H1 (cell line): ENCODE measurements at regions not wholly inside any gene's neighbourhood (a gene's known extent, or its start where the extent isn't known, plus 50 kb on each side); places are given as distances from the start of the nearest gene placed in this dataset.

Experiments used
- CTCF ChIA-PET: fragments of 300-600 bp; sonication (Branson Sonifier 250); formaldehyde crosslinking; loops from one replicate; lab custom pipeline; 2021; ENCODE audit not compliant: partially characterized antibody; lab: Charles Lee
- POLR2A ChIA-PET: fragments of 300-600 bp; sonication (Branson Sonifier 250); formaldehyde crosslinking; loops from one replicate; lab custom pipeline; 2021; ENCODE audit warnings: inconsistent platforms; ENCODE audit not compliant: partially characterized antibody; lab: Charles Lee
- DNase-seq, 2 experiments: peaks; one replicate each; pipeline versions ENCODE4 v3.0.0 to v3.0.0-alpha.2; 2010 to 2022; ENCODE audit warnings: low spot score in 2 of 2, low read depth in 1 of 2, mixed read lengths in 1 of 2
- FAIRE-seq: peaks from 2 replicates; lab custom pipeline; 2011; peaks lifted over from hg19 to GRCh38; lab: Jason Lieb, UNC
- H2AFZ ChIP-seq: 2 replicates; pipeline ENCODE4 v1.8.1; 2012; ENCODE audit warnings: low read length, inconsistent platforms
- H2AK5ac ChIP-seq: 2 replicates; pipeline ENCODE4 v1.6.1; 2013; ENCODE audit warnings: low read depth, low read length
- H2BK120ac ChIP-seq: replicated peaks from 2 replicates; pipeline ENCODE3; 2013; ENCODE audit warnings: low read depth, low read length, inconsistent platforms
- H2BK12ac ChIP-seq: 2 replicates; pipeline ENCODE4 v1.6.1; 2013; ENCODE audit warnings: low read depth, low read length
- H2BK15ac ChIP-seq: 2 replicates; pipeline ENCODE4 v1.6.1; 2013; ENCODE audit warnings: low read length
- H2BK20ac ChIP-seq: 2 replicates; pipeline ENCODE4 v1.6.1; 2013; ENCODE audit warnings: low read length
- H2BK5ac ChIP-seq: 2 replicates; pipeline ENCODE4 v1.6.1; 2013; ENCODE audit warnings: low read depth, low read length
- H3K14ac ChIP-seq: 2 replicates; pipeline ENCODE4 v1.6.1; 2013; ENCODE audit warnings: inconsistent platforms; ENCODE audit not compliant: insufficient read length
- H3K18ac ChIP-seq: 2 replicates; pipeline ENCODE4 v1.6.1; 2013; ENCODE audit warnings: low read length; ENCODE audit errors: extremely low read depth
- H3K23ac ChIP-seq: 2 replicates; pipeline ENCODE4 v1.6.1; 2013; ENCODE audit warnings: inconsistent platforms; ENCODE audit not compliant: insufficient read length
- H3K23me2 ChIP-seq: 2 replicates; pipeline ENCODE4 v1.6.1; 2013; ENCODE audit warnings: low read depth, low read length
- H3K27ac ChIP-seq: 2 replicates; pipeline ENCODE4 v1.6.1; 2011; ENCODE audit warnings: low read depth, low read length, inconsistent platforms
- H3K27me3 ChIP-seq, 4 experiments: replicated peaks in 1 of 4; 1 replicate in 1 of 4; 2 replicates in 3 of 4; pipeline versions ENCODE4 v1.6.1 to v1.8.1; 2011 to 2013; ENCODE audit warnings: low read length in 3 of 4, mild to moderate bottlenecking in 3 of 4, inconsistent platforms in 2 of 4, mixed read lengths in 2 of 4, moderate library complexity in 1 of 4; ENCODE audit not compliant: control insufficient read depth in 3 of 4, insufficient read depth in 3 of 4; ENCODE audit errors: extremely low read depth in 1 of 4
- H3K36me3 ChIP-seq, 4 experiments: 2 replicates each; pipeline versions ENCODE4 v1.6.1 to v1.8.1; 2011 to 2013; ENCODE audit warnings: mild to moderate bottlenecking in 4 of 4, low read length in 3 of 4, moderate library complexity in 2 of 4, control low read depth in 1 of 4, inconsistent platforms in 1 of 4; ENCODE audit not compliant: insufficient read depth in 4 of 4, control insufficient read depth in 2 of 4
- H3K4ac ChIP-seq: replicated peaks from 2 replicates; pipeline ENCODE3; 2013; ENCODE audit warnings: low read length, low read depth, mixed read lengths, inconsistent platforms; ENCODE audit not compliant: insufficient read length
- H3K4me1 ChIP-seq, 4 experiments: replicated peaks in 1 of 4; 1 replicate in 1 of 4; 2 replicates in 3 of 4; pipeline versions ENCODE4 v1.6.1 to v1.8.1; 2011 to 2013; ENCODE audit warnings: low read length in 3 of 4, inconsistent platforms in 2 of 4, mixed read lengths in 1 of 4; ENCODE audit not compliant: insufficient read depth in 4 of 4, control insufficient read depth in 3 of 4
- H3K4me2 ChIP-seq, 2 experiments: 2 replicates each; pipeline versions ENCODE4 v1.6.1 to v1.8.1; 2011 to 2013; ENCODE audit warnings: low read depth in 2 of 2, low read length in 2 of 2, control low read depth in 1 of 2, inconsistent platforms in 1 of 2, mild to moderate bottlenecking in 1 of 2; ENCODE audit not compliant: insufficient read depth in 1 of 2
- H3K4me3 ChIP-seq, 4 experiments: fragments of 200-600, 300-600 bp in 1 of 4; sonication (generic), shearing (Covaris generic), sonication (Bioruptor Twin) in 1 of 4; 2 replicates each; pipeline versions ENCODE4 v1.5.1 to v1.8.1; 2011 to 2016; ENCODE audit warnings: low read length in 4 of 4, low read depth in 3 of 4, control low read depth in 2 of 4, inconsistent platforms in 2 of 4, mild to moderate bottlenecking in 2 of 4, mixed read lengths in 1 of 4, moderate library complexity in 1 of 4; ENCODE audit not compliant: insufficient read depth in 2 of 4; ENCODE audit errors: extremely low read depth in 1 of 4
- H3K56ac ChIP-seq: replicated peaks from 2 replicates; pipeline ENCODE3; 2013; ENCODE audit warnings: low read depth, mild to moderate bottlenecking, mixed read lengths, low read length, inconsistent platforms; ENCODE audit not compliant: insufficient read length
- H3K79me1 ChIP-seq: 2 replicates; pipeline ENCODE4 v1.6.1; 2013; ENCODE audit warnings: low read depth, low read length, control low read depth
- H3K79me2 ChIP-seq, 2 experiments: 2 replicates each; pipeline versions ENCODE4 v1.6.1 to v1.8.1; 2012 to 2013; ENCODE audit warnings: low read length in 2 of 2, mild to moderate bottlenecking in 2 of 2, inconsistent platforms in 1 of 2; ENCODE audit not compliant: insufficient read depth in 2 of 2, control insufficient read depth in 1 of 2
- H3K9ac ChIP-seq, 4 experiments: replicated peaks in 1 of 4; 1 replicate in 1 of 4; 2 replicates in 3 of 4; pipeline versions ENCODE4 v1.6.1 to v1.8.1; 2011 to 2013; ENCODE audit warnings: low read depth in 3 of 4, low read length in 3 of 4, control low read depth in 2 of 4, mild to moderate bottlenecking in 2 of 4, moderate library complexity in 2 of 4, inconsistent platforms in 1 of 4; ENCODE audit errors: extremely low read depth in 1 of 4
- H3K9me3 ChIP-seq, 2 experiments: 2 replicates each; pipeline versions ENCODE4 v1.6.1 to v1.8.1; 2012 to 2013; ENCODE audit warnings: mild to moderate bottlenecking in 2 of 2, moderate library complexity in 2 of 2, control low read depth in 1 of 2, inconsistent platforms in 1 of 2, low read depth in 1 of 2, low read length in 1 of 2, mixed read lengths in 1 of 2; ENCODE audit not compliant: insufficient read depth in 2 of 2
- H4K20me1 ChIP-seq, 2 experiments: replicated peaks in 1 of 2; 2 replicates each; pipeline versions ENCODE3 to v1.8.1; 2011 to 2013; ENCODE audit warnings: inconsistent platforms in 2 of 2, low read length in 2 of 2, mild to moderate bottlenecking in 1 of 2; ENCODE audit not compliant: insufficient read depth in 2 of 2, control insufficient read depth in 1 of 2
- H4K5ac ChIP-seq: 2 replicates; pipeline ENCODE4 v1.6.1; 2013; ENCODE audit warnings: low read length, low read depth, mixed read lengths, inconsistent platforms; ENCODE audit not compliant: insufficient read length
- H4K8ac ChIP-seq: 2 replicates; pipeline ENCODE4 v1.8.0; 2013; ENCODE audit warnings: mild to moderate bottlenecking, moderate library complexity, low read length, inconsistent platforms; ENCODE audit not compliant: insufficient read depth; ENCODE audit errors: extremely low read depth
- H4K91ac ChIP-seq: replicated peaks from 2 replicates; pipeline ENCODE3; 2013; ENCODE audit warnings: low read length, mixed read lengths, inconsistent platforms; ENCODE audit not compliant: insufficient read length
- ASH2L ChIP-seq: fragments of 200-600, 300-600 bp; sonication (generic); IDR thresholded peaks from one replicate; pipeline ENCODE4 v1.7.1; 2017; ENCODE audit warnings: low read length
- ATF2 ChIP-seq: IDR thresholded peaks from 2 replicates; pipeline ENCODE4 v1.6.1; 2012; ENCODE audit warnings: low read length, inconsistent platforms
- CTBP2 ChIP-seq: IDR thresholded peaks from 2 replicates; pipeline ENCODE4 v1.7.0; 2011; ENCODE audit warnings: borderline replicate concordance, mild to moderate bottlenecking, moderate library complexity, mixed read lengths, low read length; ENCODE audit not compliant: insufficient read depth, insufficient read length
- HDAC6 ChIP-seq: IDR thresholded peaks from one replicate; pipeline ENCODE4 v1.7.1; 2012; ENCODE audit warnings: low read depth, mild to moderate bottlenecking, inconsistent platforms, low read length, moderate library complexity
- MAFK ChIP-seq: IDR thresholded peaks from 2 replicates; pipeline ENCODE4 v1.6.1; 2012; ENCODE audit warnings: low read depth, mild to moderate bottlenecking, improper control_type of control experiment, low read length
- NANOG ChIP-seq: IDR thresholded peaks from 2 replicates; pipeline ENCODE4 v1.6.1; 2011; ENCODE audit warnings: low read length, low read depth, mild to moderate bottlenecking, inconsistent platforms; ENCODE audit not compliant: insufficient read depth, poor library complexity, severe bottlenecking
- NRF1 ChIP-seq: IDR thresholded peaks from 2 replicates; pipeline ENCODE4 v1.6.1; 2011; ENCODE audit warnings: mild to moderate bottlenecking, low read depth, low read length, improper control_type of control experiment
- POLR2A ChIP-seq, 2 experiments: IDR thresholded peaks; 1 replicate in 1 of 2; 2 replicates in 1 of 2; pipeline ENCODE4 v1.6.1; 2011; ENCODE audit warnings: low read depth in 2 of 2, low read length in 2 of 2, mild to moderate bottlenecking in 2 of 2; ENCODE audit errors: control extremely low read depth in 1 of 2
- POU5F1 ChIP-seq: IDR thresholded peaks from 2 replicates; pipeline ENCODE4 v1.6.1; 2011; ENCODE audit warnings: low read depth, mild to moderate bottlenecking, low read length, moderate library complexity
- SAP30 ChIP-seq: fragments of 300-600 bp; sonication (generic); IDR thresholded peaks from 2 replicates; pipeline ENCODE4 v1.7.1; 2012; ENCODE audit warnings: low read length, moderate library complexity, mild to moderate bottlenecking, inconsistent platforms; ENCODE audit not compliant: insufficient read depth, insufficient replicate concordance
- SIN3A ChIP-seq, 2 experiments: IDR thresholded peaks in 1 of 2; conservative IDR thresholded peaks in 1 of 2; 2 replicates each; pipeline ENCODE4 v1.6.1; 2011 to 2012; ENCODE audit warnings: low read length in 2 of 2, improper control_type of control experiment in 1 of 2, low read depth in 1 of 2, mild to moderate bottlenecking in 1 of 2
- SUZ12 ChIP-seq: fragments of 200-600 bp; sonication (generic); IDR thresholded peaks from 2 replicates; pipeline ENCODE4 v1.6.1; 2012; ENCODE audit warnings: mild to moderate bottlenecking, inconsistent platforms, low read length, moderate library complexity, mixed read lengths
- TEAD4 ChIP-seq: IDR thresholded peaks from 2 replicates; pipeline ENCODE4 v1.6.1; 2012; ENCODE audit warnings: low read depth, low read length, inconsistent platforms, mixed read lengths
- WGBS, 2 experiments: shearing (Covaris generic) in 1 of 2; methylation state at CpG; one replicate each; pipeline versions ENCODE4 v1.1.6 to v1.1.7; 2013 to 2015; ENCODE audit warnings: low lambda C conversion rate in 2 of 2, mixed read lengths in 2 of 2, inconsistent platforms in 1 of 2, low coverage in 1 of 2, missing lambda C conversion rate in 1 of 2; ENCODE audit not compliant: insufficient replicate concordance in 2 of 2, insufficient coverage in 1 of 2, insufficient read length in 1 of 2; ENCODE audit errors: extremely low coverage in 1 of 2, missing lambda C conversion rate in 1 of 2; 5-methylcytosine and 5-hydroxymethylcytosine counted together

- Histone ChIP-seq H2BK20ac (no peak overlapping the region), H3K18ac (no peak overlapping the region), H3K4me1 (no peaks in the 10 kb centered on the region; a peak in 2 of 7 replicates), H3K23me2 (no peaks in the 10 kb centered on the region), H3K9ac (no peak overlapping the region), H3K79me1 (no peaks in the 10 kb centered on the region), H2AFZ (no peak overlapping the region), H4K5ac (no peak overlapping the region), H2BK15ac (no peak overlapping the region), H3K27ac (no peak overlapping the region), H2AK5ac (no peak overlapping the region), H2BK5ac (no peak overlapping the region), H3K4me2 (no peak overlapping the region), H3K9me3 (no peaks in the 10 kb centered on the region; a peak in 1 of 4 replicates), H4K20me1 (no peaks in the 10 kb centered on the region), H3K56ac (no peak overlapping the region), H4K8ac (no peak overlapping the region), H2BK12ac (no peak overlapping the region), H3K27me3 (peaks cover 0 to 20% (median 16%) of the 10 kb centered on the region in 4 experiments; a peak in 6 of 7 replicates), H2BK120ac (no peak overlapping the region), H4K91ac (no peak overlapping the region), H3K23ac (no peak overlapping the region), H3K4me3 (no peak overlapping the region), H3K79me2 (no peaks in the 10 kb centered on the region), H3K14ac (no peak overlapping the region), H3K4ac (no peak overlapping the region), H3K36me3 (no peaks in the 10 kb centered on the region)
- no peak for DNase-seq
- ChIA-PET CTCF (interaction anchor here (0.5 kb wide), 1 partner anchor 426 kb away, joined by 3 read pairs; no protein-coding TSS in a partner anchor), POLR2A (no interaction called here)
- 92% methylated on average over 8 of the region's 8 CpGs; no CpG with 5 or more reads in 1 of the 2 experiments for WGBS, 2 experiments
- no peak for FAIRE-seq
- TF ChIP-seq CTBP2 (no peak), TEAD4 (no peak), NANOG (no peak), MAFK (no peak), SAP30 (no peak), POU5F1 (no peak), SUZ12 (no peak), ASH2L (no peak), SIN3A (conservative IDR thresholded peaks at IDR 0.05 in 1 of 2, IDR thresholded peaks at IDR 0.05 in 1 of 2; ENCODE audit: low read depth in 1 of 2, low read length in 2 of 2) (no peak), ATF2 (no peak), POLR2A (IDR thresholded peaks at IDR 0.05; ENCODE audit: control extremely low read depth in 1 of 2, low read depth in 2 of 2, low read length in 2 of 2) (no peak), NRF1 (no peak), HDAC6 (no peak)
These were observed 90.9 kb upstream of the FOXC1 start for GRCh38 chr6:1518855-1519254.
